Calu3 (cell line): ENCODE measurements at regions not wholly inside any gene's neighbourhood (a gene's known extent, or its start where the extent isn't known, plus 50 kb on each side); places are given as distances from the start of the nearest gene placed in this dataset.

Experiments used
- BruUV-seq: library from RNA; stranded (reverse); fragments of 400-500 nt; replicated peaks from 2 replicates; lab custom pipeline; 2021; lab: Mats Ljungman, UMichigan
- CTCF ChIA-PET: fragments of 300-600 bp; sonication (Branson Sonifier 250); formaldehyde crosslinking; loops from one replicate; lab custom pipeline; 2022; ENCODE audit warnings: antibody characterized with exemption; lab: Charles Lee
- DNase-seq: peaks from one replicate; pipeline ENCODE4 v3.0.0; 2022
- H3K27ac Mint-ChIP-seq: one replicate; pipeline ENCODE4 v1.8.0; 2022; ENCODE audit warnings: mixed read lengths; ENCODE audit not compliant: unreplicated experiment
- H3K27me3 Mint-ChIP-seq: one replicate; pipeline ENCODE4 v1.8.0; 2022; ENCODE audit warnings: mixed read lengths; ENCODE audit not compliant: unreplicated experiment
- H3K36me3 Mint-ChIP-seq: one replicate; pipeline ENCODE4 v1.8.0; 2022; ENCODE audit warnings: mild to moderate bottlenecking, moderate library complexity, mixed read lengths; ENCODE audit not compliant: insufficient read depth, unreplicated experiment
- H3K4me1 Mint-ChIP-seq: one replicate; pipeline ENCODE4 v1.8.0; 2022; ENCODE audit warnings: mild to moderate bottlenecking, low read depth, mixed read lengths; ENCODE audit not compliant: unreplicated experiment
- H3K4me3 Mint-ChIP-seq: one replicate; pipeline ENCODE4 v1.8.0; 2022; ENCODE audit warnings: mild to moderate bottlenecking, low read depth, moderate library complexity, mixed read lengths; ENCODE audit not compliant: unreplicated experiment
- H3K9me3 Mint-ChIP-seq: one replicate; pipeline ENCODE4 v1.8.0; 2022; ENCODE audit warnings: low read depth, mixed read lengths; ENCODE audit not compliant: unreplicated experiment
- CTCF ChIP-seq: fragments of 200-600 bp; IDR thresholded peaks from one replicate; pipeline ENCODE4 v1.8.0; 2022; ENCODE audit warnings: antibody characterized with exemption; ENCODE audit not compliant: unreplicated experiment
- intact Hi-C: fragments of 100-400 bp; cut with micrococcal nuclease; formaldehyde crosslinking; loops from one replicate; pipeline ENCODE4 v1.10.0; 2022; ENCODE audit not compliant: unreplicated experiment

GRCh38 chr6:126761854-126762253, 356.6 kb upstream of the RSPO3 start:
- no peaks in the 10 kb centered on the region for H3K27me3 Mint-ChIP-seq
- no peak for DNase-seq
- H3K4me1 Mint-ChIP-seq, result no peaks in the 10 kb centered on the region
- H3K27ac Mint-ChIP-seq, result no peak overlapping the region
- no peak overlapping the region for H3K4me3 Mint-ChIP-seq
- CTCF ChIA-PET, result no interaction called here
- intact Hi-C loops, result no loop called here
- no peaks in the 10 kb centered on the region for H3K9me3 Mint-ChIP-seq
- TF ChIP-seq CTCF, result no peak
- no TSS peak for BruUV-seq
- no peaks in the 10 kb centered on the region for H3K36me3 Mint-ChIP-seq

DNA sequence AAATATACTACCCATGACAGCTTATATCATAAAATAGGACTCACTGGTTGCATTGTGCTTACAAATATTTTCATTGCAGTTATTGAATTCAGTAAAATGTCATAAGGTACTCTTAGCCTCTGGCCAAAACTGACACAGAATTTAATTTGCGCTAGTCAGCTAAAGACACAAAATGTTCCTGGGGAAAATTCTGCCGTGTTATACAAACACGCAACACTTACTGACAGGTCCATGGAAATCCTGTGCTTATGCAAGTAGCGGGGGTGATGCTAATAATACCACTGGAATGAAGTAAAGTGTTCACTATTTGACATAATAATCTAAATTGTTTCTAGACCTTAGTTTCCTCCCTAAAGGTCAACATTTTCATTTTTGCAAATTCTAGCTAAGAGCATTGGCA, 354.4 kb upstream of the RSPO3 start:
- no peaks in the 10 kb centered on the region for H3K27me3 Mint-ChIP-seq
- CTCF ChIA-PET, result no interaction called here
- BruUV-seq, result no TSS peak

DNA sequence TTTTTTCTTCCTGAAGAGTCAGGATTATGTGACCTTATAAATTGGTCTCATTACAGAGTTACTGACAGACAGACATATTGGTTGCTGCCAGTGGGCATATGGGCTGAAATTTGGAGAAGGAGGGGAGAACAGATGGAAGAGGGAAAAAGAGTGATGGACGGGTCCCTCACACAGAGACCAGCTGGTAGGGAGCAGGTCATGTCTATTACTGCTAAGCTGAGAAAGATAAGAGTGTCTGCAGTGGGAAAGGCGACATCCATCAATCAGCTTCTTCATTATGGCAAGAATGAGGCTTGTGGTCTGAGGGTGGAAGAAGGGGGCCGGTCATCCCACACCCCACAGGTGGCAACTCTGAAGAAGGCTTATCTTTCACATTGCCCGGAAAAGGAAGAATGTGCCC, 353.8 kb upstream of the RSPO3 start:
- BruUV-seq, result no TSS peak
- CTCF ChIA-PET, result no interaction called here
- Mint-ChIP-seq H3K27ac (no peak overlapping the region), H3K4me1 (no peaks in the 10 kb centered on the region), H3K9me3 (no peaks in the 10 kb centered on the region), H3K4me3 (no peak overlapping the region), H3K27me3 (no peaks in the 10 kb centered on the region), H3K36me3 (no peaks in the 10 kb centered on the region)
- intact Hi-C loops, result no loop called here
- no peak for TF ChIP-seq CTCF
- DNase-seq, result no peak

More for the DNA sequence above, 354.4 kb upstream of the RSPO3 start:
- no peak for TF ChIP-seq CTCF
- H3K27ac Mint-ChIP-seq, result no peak overlapping the region
- H3K9me3 Mint-ChIP-seq, result no peaks in the 10 kb centered on the region
- no peak for DNase-seq
- intact Hi-C loops, result no loop called here
- H3K4me1 Mint-ChIP-seq, result no peaks in the 10 kb centered on the region
- H3K4me3 Mint-ChIP-seq, result no peak overlapping the region
- H3K36me3 Mint-ChIP-seq, result no peaks in the 10 kb centered on the region

GRCh38 chr6:126766820-126767219, 351.7 kb upstream of the RSPO3 start:
- Mint-ChIP-seq H3K4me3 (no peak overlapping the region), H3K27me3 (no peaks in the 10 kb centered on the region), H3K4me1 (no peaks in the 10 kb centered on the region), H3K9me3 (no peaks in the 10 kb centered on the region), H3K27ac (no peak overlapping the region), H3K36me3 (no peaks in the 10 kb centered on the region)
- no peak for DNase-seq
- intact Hi-C loops, result no loop called here
- CTCF ChIA-PET, result no interaction called here
- no TSS peak for BruUV-seq
- TF ChIP-seq CTCF, result no peak
